GM04503 (cell line): ENCODE measurements at regions not wholly inside any gene's neighbourhood (a gene's known extent, or its start where the extent isn't known, plus 50 kb on each side); places are given as distances from the start of the nearest gene placed in this dataset.
A peak's percentile ranks its signal among the peaks of the same experiment; 100 is the strongest.
"Not testable (repeated sequence)": the region's sequence is repeated elsewhere in the genome, so short reads cannot be mapped to it uniquely, and the experiment has no call there.

Source experiments
- DNase-seq: peaks from one replicate; pipeline ENCODE4 v3.0.0-alpha.2; 2012; ENCODE audit warnings: low read depth

- no peak for DNase-seq
Measured at GRCh38 chr11:79634905-79635304, 194.1 kb upstream of the TENM4 start.

- DNase-seq = no peak
Measured at GRCh38 chr11:79627281-79627680, 186.5 kb upstream of the TENM4 start.

GRCh38 chr11:79626135-79627075, 185.6 kb upstream of the TENM4 start:
- DNase-seq = peak; percentile 11

- no peak for DNase-seq
Measured at GRCh38 chr11:79623375-79623774, 182.5 kb upstream of the TENM4 start.

GRCh38 chr11:79617561-79617960, 176.7 kb upstream of the TENM4 start:
- DNase-seq = no peak

- no peak for DNase-seq
Measured at GRCh38 chr11:79616392-79616851, 175.6 kb upstream of the TENM4 start.

- DNase-seq = no peak
Measured at GRCh38 chr11:79615425-79615824, 174.6 kb upstream of the TENM4 start.

GRCh38 chr11:79610678-79611077, 169.8 kb upstream of the TENM4 start:
- no peak for DNase-seq

GRCh38 chr11:79610139-79610538, 169.3 kb upstream of the TENM4 start:
- DNase-seq = no peak

- no peak for DNase-seq
Measured at GRCh38 chr11:79609511-79609910, 168.7 kb upstream of the TENM4 start.

GRCh38 chr11:79606461-79606860, 165.6 kb upstream of the TENM4 start:
- not testable (repeated sequence) for DNase-seq

GRCh38 chr11:79600711-79601110, 159.9 kb upstream of the TENM4 start:
- no peak for DNase-seq

- no peak for DNase-seq
Measured at GRCh38 chr11:79594834-79595233, 154.0 kb upstream of the TENM4 start.

GRCh38 chr11:79592824-79593223, 152.0 kb upstream of the TENM4 start:
- DNase-seq = no peak

GRCh38 chr11:79592406-79592805, 151.6 kb upstream of the TENM4 start:
- no peak for DNase-seq

GRCh38 chr11:79582434-79582833, 141.6 kb upstream of the TENM4 start:
- DNase-seq = no peak

- DNase-seq = no peak
Measured at GRCh38 chr11:79579063-79579462, 138.2 kb upstream of the TENM4 start.

GRCh38 chr11:79578116-79578515, 137.3 kb upstream of the TENM4 start:
- no peak for DNase-seq

GRCh38 chr11:79575701-79576100, 134.9 kb upstream of the TENM4 start:
- no peak for DNase-seq

GRCh38 chr11:79570104-79570503, 129.3 kb upstream of the TENM4 start:
- no peak for DNase-seq

- no peak for DNase-seq
Measured at GRCh38 chr11:79564288-79564925, 123.6 kb upstream of the TENM4 start.

GRCh38 chr11:79561496-79561895, 120.7 kb upstream of the TENM4 start:
- DNase-seq = no peak

- no peak for DNase-seq
Measured at GRCh38 chr11:79550809-79551208, 110.0 kb upstream of the TENM4 start.
